Neural cell (in vitro differentiated cells): ENCODE measurements at regions not wholly inside any gene's neighbourhood (a gene's known extent, or its start where the extent isn't known, plus 50 kb on each side); places are given as distances from the start of the nearest gene placed in this dataset.

ENCODE experiments used
- H2AFZ ChIP-seq: fragments of 200-600, 300-800 bp; sonication (generic), shearing (Covaris generic); 2 replicates; pipeline ENCODE4 v1.6.0; 2014; ENCODE audit warnings: low read depth, mild to moderate bottlenecking, antibody characterized with exemption, low read length, moderate library complexity
- H3F3A ChIP-seq: fragments of 200-600 bp; shearing (Covaris generic); 2 replicates; pipeline ENCODE4 v1.6.1; 2016; ENCODE audit warnings: mild to moderate bottlenecking, moderate library complexity, mixed read lengths, antibody characterized with exemption, low read length; ENCODE audit not compliant: insufficient read depth, poor library complexity, severe bottlenecking
- H3K27ac ChIP-seq: fragments of 200-600, 300-800 bp; sonication (generic), shearing (Covaris generic); 2 replicates; pipeline ENCODE4 v1.5.1; 2014; ENCODE audit warnings: mild to moderate bottlenecking, low read length, moderate library complexity
- H3K27me3 ChIP-seq: fragments of 300-800, 200-600 bp; sonication (generic), shearing (Covaris generic); 2 replicates; pipeline ENCODE4 v1.6.0; 2014; ENCODE audit warnings: mild to moderate bottlenecking, low read depth, low read length, moderate library complexity; ENCODE audit not compliant: insufficient read depth
- H3K36me3 ChIP-seq: fragments of 300-800, 200-600 bp; sonication (generic), shearing (Covaris generic); 2 replicates; pipeline ENCODE4 v1.5.1; 2014; ENCODE audit warnings: mild to moderate bottlenecking, antibody characterized with exemption, low read length, moderate library complexity; ENCODE audit not compliant: insufficient read depth
- H3K4me2 ChIP-seq: fragments of 300-800, 200-600 bp; sonication (generic), shearing (Covaris generic); 2 replicates; pipeline ENCODE4 v1.6.0; 2014; ENCODE audit warnings: mild to moderate bottlenecking, low read length
- H3K4me3 ChIP-seq: fragments of 300-800, 200-600 bp; sonication (generic), shearing (Covaris generic); 2 replicates; pipeline ENCODE4 v1.5.1; 2014; ENCODE audit warnings: mild to moderate bottlenecking, low read length, moderate library complexity
- H3K79me2 ChIP-seq: fragments of 200-600 bp; shearing (Covaris generic); replicated peaks from 2 replicates; pipeline ENCODE4 v1.6.0; 2014; ENCODE audit warnings: mild to moderate bottlenecking, low read length, moderate library complexity; ENCODE audit not compliant: insufficient read depth
- H3K9ac ChIP-seq: fragments of 300-800, 200-600 bp; sonication (generic), shearing (Covaris generic); 2 replicates; pipeline ENCODE4 v1.6.1; 2016; ENCODE audit warnings: mild to moderate bottlenecking, low read length, mixed read lengths
- H3K9me2 ChIP-seq: fragments of 200-600 bp; shearing (Covaris generic); 2 replicates; pipeline ENCODE4 v1.6.1; 2016; ENCODE audit warnings: mild to moderate bottlenecking, low read length, mixed read lengths; ENCODE audit not compliant: insufficient read depth
- H3K9me3 ChIP-seq: fragments of 200-600, 300-800 bp; sonication (generic), shearing (Covaris generic); 2 replicates; pipeline ENCODE4 v1.6.1; 2016; ENCODE audit warnings: mild to moderate bottlenecking, mixed run types, low read length, moderate library complexity, mixed read lengths
- H4K20me1 ChIP-seq: fragments of 200-600 bp; shearing (Covaris generic); 2 replicates; pipeline ENCODE4 v1.6.1; 2016; ENCODE audit warnings: mild to moderate bottlenecking, mixed run types; ENCODE audit not compliant: insufficient read depth
- EZH2 ChIP-seq: fragments of 200-600, 300-800 bp; shearing (Covaris generic), sonication (generic); IDR thresholded peaks from 2 replicates; pipeline ENCODE4 v1.6.1; 2014; ENCODE audit warnings: antibody characterized with exemption, low read length, borderline replicate concordance, mild to moderate bottlenecking; ENCODE audit not compliant: insufficient read depth, poor library complexity, severe bottlenecking
- MXI1 ChIP-seq: fragments of 450-650 bp; conservative IDR thresholded peaks from 2 replicates; pipeline ENCODE4 v1.6.1; 2014; ENCODE audit warnings: antibody characterized with exemption, mild to moderate bottlenecking; ENCODE audit not compliant: poor library complexity, severe bottlenecking
- POLR2AphosphoS5 ChIP-seq: IDR thresholded peaks from 2 replicates; pipeline ENCODE4 v1.6.1; 2012
- RAD21 ChIP-seq: fragments of 450-650 bp; conservative IDR thresholded peaks from 2 replicates; pipeline ENCODE4 v1.6.1; 2014; ENCODE audit warnings: antibody characterized with exemption, mild to moderate bottlenecking, moderate library complexity
- REST ChIP-seq: IDR thresholded peaks from 2 replicates; pipeline ENCODE4 v1.6.1; 2012; ENCODE audit warnings: borderline replicate concordance
- SMC3 ChIP-seq: fragments of 450-650 bp; conservative IDR thresholded peaks from 2 replicates; pipeline ENCODE4 v1.6.1; 2014; ENCODE audit warnings: antibody characterized with exemption, mild to moderate bottlenecking, moderate library complexity; ENCODE audit not compliant: poor library complexity
- TAF1 ChIP-seq: IDR thresholded peaks from 2 replicates; pipeline ENCODE4 v1.6.1; 2012; ENCODE audit warnings: low read depth
- TF ChIP-seq, protein P1 (sequence below): fragments of 450-650 bp; IDR thresholded peaks from 2 replicates; pipeline ENCODE4 v1.5.1; 2014; ENCODE audit warnings: antibody characterized with exemption, mild to moderate bottlenecking, moderate library complexity; ENCODE audit not compliant: poor library complexity, severe bottlenecking

- Histone ChIP-seq H3F3A (no peaks in the 10 kb centered on the region), H4K20me1 (no peaks in the 10 kb centered on the region), H3K4me2 (no peak overlapping the region), H2AFZ (no peak overlapping the region), H3K4me3 (no peak overlapping the region), H3K79me2 (no peaks in the 10 kb centered on the region), H3K27me3 (no peaks in the 10 kb centered on the region), H3K9ac (no peak overlapping the region), H3K9me2 (no peaks in the 10 kb centered on the region), H3K36me3 (no peaks in the 10 kb centered on the region), H3K27ac (no peak overlapping the region), H3K9me3 (no peaks in the 10 kb centered on the region)
- TF ChIP-seq MXI1 (no peak), POLR2AphosphoS5 (no peak), TAF1 (no peak)
- TF ChIP-seq, protein P1, sequence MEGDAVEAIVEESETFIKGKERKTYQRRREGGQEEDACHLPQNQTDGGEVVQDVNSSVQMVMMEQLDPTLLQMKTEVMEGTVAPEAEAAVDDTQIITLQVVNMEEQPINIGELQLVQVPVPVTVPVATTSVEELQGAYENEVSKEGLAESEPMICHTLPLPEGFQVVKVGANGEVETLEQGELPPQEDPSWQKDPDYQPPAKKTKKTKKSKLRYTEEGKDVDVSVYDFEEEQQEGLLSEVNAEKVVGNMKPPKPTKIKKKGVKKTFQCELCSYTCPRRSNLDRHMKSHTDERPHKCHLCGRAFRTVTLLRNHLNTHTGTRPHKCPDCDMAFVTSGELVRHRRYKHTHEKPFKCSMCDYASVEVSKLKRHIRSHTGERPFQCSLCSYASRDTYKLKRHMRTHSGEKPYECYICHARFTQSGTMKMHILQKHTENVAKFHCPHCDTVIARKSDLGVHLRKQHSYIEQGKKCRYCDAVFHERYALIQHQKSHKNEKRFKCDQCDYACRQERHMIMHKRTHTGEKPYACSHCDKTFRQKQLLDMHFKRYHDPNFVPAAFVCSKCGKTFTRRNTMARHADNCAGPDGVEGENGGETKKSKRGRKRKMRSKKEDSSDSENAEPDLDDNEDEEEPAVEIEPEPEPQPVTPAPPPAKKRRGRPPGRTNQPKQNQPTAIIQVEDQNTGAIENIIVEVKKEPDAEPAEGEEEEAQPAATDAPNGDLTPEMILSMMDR = no peak
Observed at GRCh38 chr5:149441986-149442385, 62.9 kb upstream of the IL17B start.

DNA sequence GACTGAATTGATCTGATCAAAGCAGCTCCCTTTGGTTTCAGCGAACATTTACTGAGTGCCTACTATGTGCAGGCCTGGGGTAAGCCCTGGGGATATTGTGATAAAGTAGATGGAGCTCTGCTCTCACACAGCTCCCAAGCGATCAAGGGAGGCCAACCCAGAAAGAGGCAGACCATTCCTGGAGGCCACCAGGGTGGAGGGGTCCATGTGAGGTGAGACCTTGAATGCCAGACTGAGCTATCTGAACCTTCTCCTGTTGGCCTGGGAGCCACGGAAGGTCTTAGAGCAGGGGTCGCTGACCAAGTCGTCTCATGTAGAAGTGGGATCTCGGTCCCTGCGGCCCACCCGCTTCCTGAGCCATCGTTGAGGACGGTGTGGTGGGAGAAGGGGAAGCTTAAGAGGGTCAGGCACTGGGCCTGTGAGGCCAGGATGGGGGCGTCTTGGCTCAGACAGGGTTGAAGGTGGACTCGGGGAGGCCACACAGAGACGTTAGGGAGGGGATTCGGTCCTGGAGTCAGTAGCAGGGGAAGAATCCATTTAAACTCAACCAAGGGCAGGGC, 62.2 kb upstream of the IL17B start:
- Histone ChIP-seq H3K9me2 (no peaks in the 10 kb centered on the region), H3K4me2 (no peak overlapping the region), H3F3A (no peaks in the 10 kb centered on the region), H3K9me3 (no peaks in the 10 kb centered on the region), H3K9ac (no peak overlapping the region), H3K79me2 (no peaks in the 10 kb centered on the region), H3K27ac (no peak overlapping the region), H2AFZ (no peak overlapping the region), H3K27me3 (no peaks in the 10 kb centered on the region), H3K4me3 (no peak overlapping the region), H4K20me1 (no peaks in the 10 kb centered on the region), H3K36me3 (no peaks in the 10 kb centered on the region)
- TF ChIP-seq REST (no peak), EZH2 (no peak)

- H3F3A ChIP-seq = no peaks in the 10 kb centered on the region
- no peaks in the 10 kb centered on the region for H3K9me2 ChIP-seq
- H3K9me3 ChIP-seq = no peaks in the 10 kb centered on the region
- H2AFZ ChIP-seq = no peak overlapping the region
- H3K27ac ChIP-seq = no peak overlapping the region
- H3K4me2 ChIP-seq = no peak overlapping the region
- no peak overlapping the region for H3K9ac ChIP-seq
- H3K27me3 ChIP-seq = no peaks in the 10 kb centered on the region
- no peaks in the 10 kb centered on the region for H3K79me2 ChIP-seq
- no peak for TF ChIP-seq POLR2AphosphoS5
- no peak for TF ChIP-seq SMC3
- TF ChIP-seq TAF1 = no peak
- no peak for TF ChIP-seq MXI1
- TF ChIP-seq EZH2 = no peak
- no peak for TF ChIP-seq RAD21
- TF ChIP-seq REST = no peak
- TF ChIP-seq, protein P1 = no peak
- H4K20me1 ChIP-seq = no peaks in the 10 kb centered on the region
- H3K36me3 ChIP-seq = no peaks in the 10 kb centered on the region
- H3K4me3 ChIP-seq = no peak overlapping the region
Observed at GRCh38 chr5:149439899-149440542, 60.9 kb upstream of the IL17B start.
